ENCODE measurements at regions not wholly inside any gene's neighbourhood (a gene's known extent, or its start where the extent isn't known, plus 50 kb on each side); places are given as distances from the start of the nearest gene placed in this dataset.

DNA sequence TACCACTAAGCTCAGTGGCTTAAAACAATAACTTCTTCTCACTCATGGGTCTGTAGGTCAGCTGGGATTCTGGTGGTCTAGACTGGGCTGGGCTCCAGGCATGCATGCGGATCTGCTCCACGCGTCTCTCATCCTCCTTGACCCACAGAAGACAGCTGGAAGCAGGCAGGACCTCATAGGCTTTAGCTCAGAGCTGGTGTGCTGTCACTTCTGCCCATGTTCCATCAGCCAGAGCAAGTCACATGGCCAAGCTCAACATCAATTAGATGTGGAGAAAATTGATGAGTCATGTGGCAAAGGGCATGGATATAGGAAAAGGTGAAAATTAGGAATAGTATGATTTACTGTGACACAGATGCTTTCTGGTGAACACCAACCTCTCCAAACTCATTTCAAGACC, 57.4 kb upstream of the PSMF1 start:
- no peak for DNase-seq

DNA sequence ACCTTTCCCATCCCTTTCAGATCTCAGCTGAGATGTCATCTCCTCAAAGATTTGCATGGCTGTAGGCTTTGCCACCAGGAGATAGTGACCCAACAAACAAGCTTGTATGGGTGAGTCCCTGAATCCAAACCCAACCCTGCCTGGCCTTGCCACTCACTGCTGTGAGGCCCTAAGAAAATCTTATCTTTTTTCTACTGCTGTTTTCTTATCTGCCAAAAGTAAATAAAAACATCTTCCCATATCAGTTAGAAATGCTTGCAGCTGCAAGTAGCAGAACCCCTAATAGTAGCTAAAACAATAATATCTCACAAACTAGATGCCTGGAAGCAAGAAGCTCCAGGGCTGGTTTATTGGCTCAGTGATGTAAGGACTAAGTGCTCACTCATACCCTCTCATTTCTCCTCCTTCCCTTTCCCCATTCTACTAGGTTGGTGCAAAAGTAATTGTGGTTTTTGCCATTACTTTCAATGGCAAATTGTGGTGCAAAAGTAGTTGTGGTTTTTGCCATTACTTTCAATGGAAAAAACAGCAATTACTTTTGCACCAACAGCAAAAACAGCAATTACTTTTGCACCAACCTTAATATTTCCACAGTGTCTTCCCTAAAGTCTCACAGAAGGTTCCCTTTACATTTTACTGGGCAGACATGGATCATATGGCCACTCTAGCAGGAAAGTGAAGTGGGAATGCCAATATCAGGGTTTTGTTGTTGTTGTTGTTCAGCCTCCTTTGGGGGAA, 56.7 kb upstream of the PSMF1 start:
- no peak for DNase-seq

DNA sequence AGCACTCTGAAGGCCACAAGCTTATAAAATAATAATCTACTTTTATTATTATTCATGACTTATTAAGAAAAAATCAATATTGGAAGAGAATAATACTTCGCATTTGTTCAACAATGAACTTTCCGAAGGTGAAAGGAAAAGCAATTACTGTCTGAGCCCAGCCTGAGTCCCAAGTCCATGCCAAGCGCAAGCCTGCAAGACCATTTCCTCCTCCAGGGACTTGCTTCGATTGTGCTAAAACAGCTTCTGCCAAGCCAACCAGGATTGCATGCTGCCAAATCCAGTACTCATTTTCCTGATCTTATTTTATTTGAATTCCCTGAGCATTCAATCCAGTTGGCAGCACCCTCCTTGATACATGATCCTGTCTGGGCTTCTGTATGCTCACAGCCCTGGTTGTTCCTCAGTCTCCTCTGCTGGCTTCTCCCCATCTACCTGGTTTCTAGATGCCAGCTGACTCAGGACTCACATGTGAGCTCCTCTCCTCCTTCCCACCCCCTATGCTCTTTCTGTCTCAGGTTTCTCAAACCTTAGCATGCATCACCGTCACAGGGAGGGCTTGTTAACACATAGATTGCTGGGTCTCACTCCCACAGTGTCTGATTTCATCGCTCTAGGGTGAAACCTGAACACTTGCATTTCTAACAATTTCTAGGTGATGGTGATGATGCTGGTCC, 55.9 kb upstream of the PSMF1 start:
- DNase-seq, result peak; percentile 63
